ENCODE measurements at regions not wholly inside any gene's neighbourhood (a gene's known extent, or its start where the extent isn't known, plus 50 kb on each side); places are given as distances from the start of the nearest gene placed in this dataset.
A peak's percentile ranks its signal among the peaks of the same experiment; 100 is the strongest.

GRCh38 chr7:67990716-67991115 is 994.1 kb downstream of the TYW1 start:
- DNase-seq (ENCODE audit: insufficient read length, low spot score) (no peak), FAIRE-seq (no peak)
- no peak for TF ChIP-seq POLR2A (IDR thresholded peaks at IDR 0.05; ENCODE audit: low read depth, low read length)

- no peak for TF ChIP-seq POLR2A (IDR thresholded peaks at IDR 0.05; ENCODE audit: low read depth, low read length)
- DNase-seq (ENCODE audit: insufficient read length, low spot score) (no peak), FAIRE-seq (no peak)
Observed at GRCh38 chr7:67992287-67992686, 995.7 kb downstream of the TYW1 start.

GRCh38 chr7:68005992-68006391 is 1009.4 kb downstream of the TYW1 start:
- DNase-seq (ENCODE audit: insufficient read length, low spot score) (no peak), FAIRE-seq (no peak)
- TF ChIP-seq POLR2A (IDR thresholded peaks at IDR 0.05; ENCODE audit: low read depth, low read length), result no peak

GRCh38 chr7:68006619-68007018 is 1010.0 kb downstream of the TYW1 start:
- DNase-seq (ENCODE audit: insufficient read length, low spot score), result no peak
- TF ChIP-seq POLR2A (IDR thresholded peaks at IDR 0.05; ENCODE audit: low read depth, low read length), result no peak
- FAIRE-seq, result no peak

- DNase-seq (ENCODE audit: insufficient read length, low spot score) (no peak), FAIRE-seq (no peak)
- no peak for TF ChIP-seq POLR2A (IDR thresholded peaks at IDR 0.05; ENCODE audit: low read depth, low read length)
Observed at GRCh38 chr7:68009716-68010115, 1013.1 kb downstream of the TYW1 start.

GRCh38 chr7:68014031-68014736 is 1017.6 kb downstream of the TYW1 start:
- no peak for FAIRE-seq
- DNase-seq (ENCODE audit: insufficient read length, low spot score), result no peak
- TF ChIP-seq POLR2A (IDR thresholded peaks at IDR 0.05; ENCODE audit: low read depth, low read length), result no peak

- no peak for FAIRE-seq
Observed at GRCh38 chr7:68015122-68015977, 1018.7 kb downstream of the TYW1 start.

GRCh38 chr7:68015978-68016532 is 1019.4 kb downstream of the TYW1 start:
- TF ChIP-seq POLR2A (IDR thresholded peaks at IDR 0.05; ENCODE audit: low read depth, low read length), result no peak
- FAIRE-seq (no peak), DNase-seq (ENCODE audit: insufficient read length, low spot score) (no peak)

More at GRCh38 chr7:68015122-68015977, 1018.7 kb downstream of the TYW1 start:
- no peak for TF ChIP-seq POLR2A (IDR thresholded peaks at IDR 0.05; ENCODE audit: low read depth, low read length)
- no peak for DNase-seq (ENCODE audit: insufficient read length, low spot score)

- no peak for FAIRE-seq
- TF ChIP-seq POLR2A (IDR thresholded peaks at IDR 0.05; ENCODE audit: low read depth, low read length), result no peak
- no peak for DNase-seq (ENCODE audit: insufficient read length, low spot score)
Observed at GRCh38 chr7:68020102-68020501, 1023.5 kb downstream of the TYW1 start.

- TF ChIP-seq POLR2A (IDR thresholded peaks at IDR 0.05; ENCODE audit: low read depth, low read length), result no peak
- DNase-seq (ENCODE audit: insufficient read length, low spot score) (no peak), FAIRE-seq (no peak)
Observed at GRCh38 chr7:68025369-68025768, 1028.7 kb downstream of the TYW1 start.

GRCh38 chr7:68030530-68030929 is 1033.9 kb downstream of the TYW1 start:
- FAIRE-seq (no peak), DNase-seq (ENCODE audit: insufficient read length, low spot score) (no peak)
- TF ChIP-seq POLR2A (IDR thresholded peaks at IDR 0.05; ENCODE audit: low read depth, low read length), result no peak

- FAIRE-seq (no peak), DNase-seq (ENCODE audit: insufficient read length, low spot score) (no peak)
- TF ChIP-seq POLR2A (IDR thresholded peaks at IDR 0.05; ENCODE audit: low read depth, low read length), result no peak
Observed at GRCh38 chr7:68031180-68031943, 1034.7 kb downstream of the TYW1 start.

GRCh38 chr7:68038621-68039314 is 1042.1 kb downstream of the TYW1 start:
- FAIRE-seq, result no peak
- TF ChIP-seq POLR2A (IDR thresholded peaks at IDR 0.05; ENCODE audit: low read depth, low read length), result no peak
- peak; percentile 26 for DNase-seq (ENCODE audit: insufficient read length, low spot score)

Measured in H54 (cell line).